Endodermal cell (in vitro differentiated cells): ENCODE measurements at regions not wholly inside any gene's neighbourhood (a gene's known extent, or its start where the extent isn't known, plus 50 kb on each side); places are given as distances from the start of the nearest gene placed in this dataset.

Experiments used
- DNase-seq: peaks from one replicate; pipeline ENCODE4 v3.0.0-alpha.2; 2017
- H3K27ac ChIP-seq: 2 replicates; pipeline ENCODE4 v1.5.1; 2013; ENCODE audit warnings: mild to moderate bottlenecking, low read depth, low read length, moderate library complexity
- H3K27me3 ChIP-seq: 2 replicates; pipeline ENCODE4 v1.6.1; 2013; ENCODE audit warnings: mild to moderate bottlenecking, low read length, moderate library complexity; ENCODE audit not compliant: insufficient read depth, control insufficient read depth, poor library complexity, severe bottlenecking
- H3K36me3 ChIP-seq: 2 replicates; pipeline ENCODE4 v1.7.0; 2013; ENCODE audit warnings: mild to moderate bottlenecking, low read length, moderate library complexity; ENCODE audit not compliant: control insufficient read depth, insufficient read depth
- H3K4me1 ChIP-seq: one replicate; pipeline ENCODE4 v1.7.0; 2013; ENCODE audit warnings: low read length; ENCODE audit not compliant: control insufficient read depth, insufficient read depth
- H3K4me3 ChIP-seq: 2 replicates; pipeline ENCODE4 v1.5.1; 2013; ENCODE audit warnings: mild to moderate bottlenecking, low read length, moderate library complexity
- H3K9ac ChIP-seq: 2 replicates; pipeline ENCODE4 v1.6.1; 2013; ENCODE audit warnings: mild to moderate bottlenecking, low read length, moderate library complexity; ENCODE audit not compliant: poor library complexity, severe bottlenecking; ENCODE audit errors: extremely low read depth
- H3K9me3 ChIP-seq: 2 replicates; pipeline ENCODE4 v1.6.1; 2013; ENCODE audit warnings: mild to moderate bottlenecking, low read length, moderate library complexity; ENCODE audit not compliant: control insufficient read depth
- H3K27ac Mint-ChIP-seq: 2 replicates; pipeline ENCODE4 v1.8.0; 2020; ENCODE audit warnings: mixed read lengths
- H3K27me3 Mint-ChIP-seq: 2 replicates; pipeline ENCODE4 v1.8.0; 2021; ENCODE audit warnings: mild to moderate bottlenecking, mixed read lengths; ENCODE audit not compliant: insufficient read depth
- H3K36me3 Mint-ChIP-seq: 2 replicates; pipeline ENCODE4 v1.8.0; 2020; ENCODE audit warnings: low read depth, mixed read lengths
- H3K4me1 Mint-ChIP-seq: 2 replicates; pipeline ENCODE4 v1.8.0; 2020; ENCODE audit warnings: mixed read lengths
- H3K4me3 Mint-ChIP-seq: 2 replicates; pipeline ENCODE4 v1.8.0; 2020; ENCODE audit warnings: mild to moderate bottlenecking, moderate library complexity, mixed read lengths
- H3K9me3 Mint-ChIP-seq: 2 replicates; pipeline ENCODE4 v1.8.0; 2020; ENCODE audit warnings: mild to moderate bottlenecking, mixed read lengths
- CTCF ChIP-seq: fragments of 200-600 bp; sonication (generic); conservative IDR thresholded peaks from 2 replicates; pipeline ENCODE4 v1.5.0; 2021; ENCODE audit warnings: antibody characterized with exemption, mild to moderate bottlenecking
- WGBS, 2 experiments: methylation state at CpG; one replicate each; pipeline versions ENCODE4 v1.1.5 to v1.1.7; 2013; ENCODE audit warnings: missing lambda C conversion rate in 2 of 2, mixed read lengths in 1 of 2; ENCODE audit not compliant: insufficient coverage in 1 of 2, insufficient read length in 1 of 2; 5-methylcytosine and 5-hydroxymethylcytosine counted together

- Histone ChIP-seq H3K27me3 (no peaks in the 10 kb centered on the region), H3K4me3 (no peak overlapping the region), H3K9ac (no peak overlapping the region), H3K9me3 (no peaks in the 10 kb centered on the region), H3K4me1 (no peaks in the 10 kb centered on the region), H3K27ac (no peak overlapping the region), H3K36me3 (no peaks in the 10 kb centered on the region)
- Mint-ChIP-seq H3K4me3 (no peak overlapping the region), H3K36me3 (no peaks in the 10 kb centered on the region), H3K27me3 (no peaks in the 10 kb centered on the region), H3K27ac (no peak overlapping the region), H3K4me1 (no peaks in the 10 kb centered on the region), H3K9me3 (no peaks in the 10 kb centered on the region)
- 89 to 92% methylated on average over 2 to 4 of the region's 4 CpGs for WGBS, 2 experiments
- no peak for TF ChIP-seq CTCF
- no peak for DNase-seq
These were observed 483.0 kb upstream of the NBEA start for GRCh38 chr13:34458756-34459715.

- Mint-ChIP-seq H3K27ac (no peak overlapping the region), H3K4me3 (no peak overlapping the region), H3K4me1 (no peaks in the 10 kb centered on the region), H3K9me3 (no peaks in the 10 kb centered on the region), H3K36me3 (no peaks in the 10 kb centered on the region), H3K27me3 (no peaks in the 10 kb centered on the region)
- H3K4me3 ChIP-seq = no peak overlapping the region
- H3K27ac ChIP-seq = no peak overlapping the region
- no peak overlapping the region for H3K9ac ChIP-seq
- H3K9me3 ChIP-seq = no peaks in the 10 kb centered on the region
- no peak for TF ChIP-seq CTCF
- H3K36me3 ChIP-seq = no peaks in the 10 kb centered on the region
- H3K4me1 ChIP-seq = no peaks in the 10 kb centered on the region
- H3K27me3 ChIP-seq = no peaks in the 10 kb centered on the region
- 88 to 95% methylated on average over 4 to 8 of the region's 8 CpGs for WGBS, 2 experiments
- DNase-seq = no peak
These were observed 482.2 kb upstream of the NBEA start for GRCh38 chr13:34459856-34460255.

GRCh38 chr13:34462843-34463242 lies 479.2 kb upstream of the NBEA start:
- H3K36me3 Mint-ChIP-seq = no peaks in the 10 kb centered on the region
- no peak overlapping the region for H3K4me3 Mint-ChIP-seq
- Histone ChIP-seq H3K36me3 (no peaks in the 10 kb centered on the region), H3K27ac (no peak overlapping the region), H3K4me3 (no peak overlapping the region), H3K4me1 (no peaks in the 10 kb centered on the region), H3K9ac (no peak overlapping the region), H3K27me3 (no peaks in the 10 kb centered on the region), H3K9me3 (no peaks in the 10 kb centered on the region)
- no peak overlapping the region for H3K27ac Mint-ChIP-seq
- no peaks in the 10 kb centered on the region for H3K27me3 Mint-ChIP-seq
- WGBS, 2 experiments = 92 to 93% methylated on average over 2 to 4 of the region's 4 CpGs
- H3K9me3 Mint-ChIP-seq = no peaks in the 10 kb centered on the region
- no peak for TF ChIP-seq CTCF
- peaks cover 9% of the 10 kb centered on the region for H3K4me1 Mint-ChIP-seq
- no peak for DNase-seq
